ENCODE measurements at regions not wholly inside any gene's neighbourhood (a gene's known extent, or its start where the extent isn't known, plus 50 kb on each side); places are given as distances from the start of the nearest gene placed in this dataset.

DNA sequence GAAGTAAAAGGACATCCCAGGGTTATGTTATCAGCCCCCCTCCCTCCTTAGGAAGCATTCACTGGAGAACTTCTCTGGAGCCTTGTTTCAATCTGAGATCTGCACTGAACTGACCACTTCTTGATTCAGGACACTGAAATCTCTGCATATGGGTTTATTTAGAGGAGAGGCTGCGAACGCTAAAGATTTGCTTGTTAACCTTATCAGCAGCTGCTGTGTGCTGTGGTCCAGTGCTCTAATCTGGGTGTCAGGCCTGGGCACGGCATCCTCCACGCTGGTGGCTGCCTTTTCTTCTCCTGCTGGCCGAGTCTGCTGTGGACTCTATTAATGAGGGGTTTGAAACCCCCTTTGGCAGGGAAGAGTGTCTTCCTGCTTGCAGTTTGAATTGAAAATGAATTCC lies 1094.7 kb upstream of the TENM3 start:
- TF ChIP-seq, protein P1, sequence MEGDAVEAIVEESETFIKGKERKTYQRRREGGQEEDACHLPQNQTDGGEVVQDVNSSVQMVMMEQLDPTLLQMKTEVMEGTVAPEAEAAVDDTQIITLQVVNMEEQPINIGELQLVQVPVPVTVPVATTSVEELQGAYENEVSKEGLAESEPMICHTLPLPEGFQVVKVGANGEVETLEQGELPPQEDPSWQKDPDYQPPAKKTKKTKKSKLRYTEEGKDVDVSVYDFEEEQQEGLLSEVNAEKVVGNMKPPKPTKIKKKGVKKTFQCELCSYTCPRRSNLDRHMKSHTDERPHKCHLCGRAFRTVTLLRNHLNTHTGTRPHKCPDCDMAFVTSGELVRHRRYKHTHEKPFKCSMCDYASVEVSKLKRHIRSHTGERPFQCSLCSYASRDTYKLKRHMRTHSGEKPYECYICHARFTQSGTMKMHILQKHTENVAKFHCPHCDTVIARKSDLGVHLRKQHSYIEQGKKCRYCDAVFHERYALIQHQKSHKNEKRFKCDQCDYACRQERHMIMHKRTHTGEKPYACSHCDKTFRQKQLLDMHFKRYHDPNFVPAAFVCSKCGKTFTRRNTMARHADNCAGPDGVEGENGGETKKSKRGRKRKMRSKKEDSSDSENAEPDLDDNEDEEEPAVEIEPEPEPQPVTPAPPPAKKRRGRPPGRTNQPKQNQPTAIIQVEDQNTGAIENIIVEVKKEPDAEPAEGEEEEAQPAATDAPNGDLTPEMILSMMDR (IDR thresholded peaks at IDR 0.05; ENCODE audit: borderline replicate concordance, extremely low read depth, low read length, poor library complexity, severe bottlenecking), result no peak
- no peak for TF ChIP-seq EZH2 (IDR thresholded peaks at IDR 0.05; ENCODE audit: borderline replicate concordance, low read depth, low read length, severe bottlenecking)
